AG09309 (cell line): ENCODE measurements at regions not wholly inside any gene's neighbourhood (a gene's known extent, or its start where the extent isn't known, plus 50 kb on each side); places are given as distances from the start of the nearest gene placed in this dataset.
A peak's percentile ranks its signal among the peaks of the same experiment; 100 is the strongest.

Experiments
- DNase-seq: peaks from one replicate; pipeline ENCODE4 v3.0.0-alpha.2; 2010; ENCODE audit warnings: low read depth
- H3K4me3 ChIP-seq: 2 replicates; pipeline ENCODE4 v1.5.1; 2011; ENCODE audit warnings: mild to moderate bottlenecking, low read depth, low read length, moderate library complexity; ENCODE audit not compliant: control insufficient read depth
- CTCF ChIP-seq: IDR thresholded peaks from 2 replicates; pipeline ENCODE4 v1.5.1; 2011; ENCODE audit warnings: mild to moderate bottlenecking, low read depth, low read length, inconsistent platforms; ENCODE audit not compliant: insufficient read depth, control insufficient read depth; ENCODE audit errors: missing control alignments

DNA sequence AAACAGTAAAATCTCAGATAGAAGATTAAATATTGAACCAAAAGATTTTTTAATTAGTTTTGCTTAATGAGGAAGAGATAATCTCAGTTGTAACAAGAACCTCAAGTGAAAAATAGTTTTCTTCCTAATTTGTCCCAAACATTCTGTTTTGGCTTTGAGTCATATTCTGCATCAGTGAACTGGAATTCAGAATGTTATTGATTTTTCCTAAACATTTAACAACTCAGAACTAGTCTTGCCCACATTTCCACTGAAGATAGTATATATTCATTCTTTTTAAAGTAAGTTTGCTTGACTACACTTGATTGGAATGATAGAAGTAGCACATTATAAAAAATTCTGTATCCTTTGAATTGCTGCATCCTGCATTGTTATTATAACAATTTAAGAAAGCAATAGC lies 85.7 kb upstream of the UGP2 start:
- DNase-seq = no peak
- H3K4me3 ChIP-seq = no peak overlapping the region
- TF ChIP-seq CTCF = no peak

- DNase-seq = peak; percentile 52
- H3K4me3 ChIP-seq = no peak overlapping the region
- TF ChIP-seq CTCF = no peak
These were observed 78.2 kb upstream of the UGP2 start for GRCh38 chr2:63763391-63763941.

GRCh38 chr2:63764630-63765029 lies 77.1 kb upstream of the UGP2 start:
- no peak for TF ChIP-seq CTCF
- DNase-seq = no peak
- no peak overlapping the region for H3K4me3 ChIP-seq

DNA sequence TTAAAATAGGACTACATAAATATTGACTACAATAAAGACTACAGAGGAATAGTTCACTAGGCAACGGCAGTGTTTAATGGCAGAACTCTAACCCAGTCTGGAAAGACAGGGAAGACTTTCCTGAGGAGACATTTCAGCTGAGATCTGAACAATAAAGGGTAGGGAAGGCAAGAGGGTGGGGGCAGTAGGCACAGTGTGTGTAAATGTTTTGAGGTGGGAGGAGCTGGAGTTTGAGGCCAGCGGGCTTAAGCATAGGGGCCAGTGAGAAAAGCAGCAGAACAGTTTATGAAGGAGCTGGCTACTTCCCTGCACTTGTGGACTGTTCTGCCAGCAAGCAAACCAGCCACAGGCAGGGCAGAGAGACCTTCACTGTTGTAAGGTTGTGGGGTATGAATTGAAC lies 76.6 kb upstream of the UGP2 start:
- DNase-seq = no peak
- TF ChIP-seq CTCF = no peak
- no peak overlapping the region for H3K4me3 ChIP-seq

DNA sequence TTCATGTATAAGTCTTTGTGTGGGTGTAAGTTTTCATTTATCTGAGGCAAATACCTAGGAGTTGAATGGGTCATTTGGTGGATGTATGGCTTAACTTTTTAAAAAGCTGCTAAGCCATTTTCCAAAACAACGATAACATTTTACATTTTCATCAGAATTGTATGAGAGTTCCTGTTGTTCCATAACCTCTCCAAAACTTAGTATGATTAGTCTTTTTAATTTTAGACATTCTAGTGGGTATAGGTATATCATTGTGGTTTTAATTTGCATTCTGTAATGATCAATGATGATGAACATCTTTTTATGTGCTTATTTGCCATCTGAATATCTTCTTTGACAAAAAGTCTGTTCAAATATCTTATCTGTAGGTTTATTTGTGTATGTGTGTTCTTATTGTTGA lies 74.4 kb upstream of the UGP2 start:
- DNase-seq = no peak
- TF ChIP-seq CTCF = no peak
- H3K4me3 ChIP-seq = no peak overlapping the region

GRCh38 chr2:63768051-63768450 lies 73.6 kb upstream of the UGP2 start:
- DNase-seq = no peak
- TF ChIP-seq CTCF = no peak
- H3K4me3 ChIP-seq = no peak overlapping the region

GRCh38 chr2:63769915-63770314 lies 71.8 kb upstream of the UGP2 start:
- no peak for DNase-seq
- no peak overlapping the region for H3K4me3 ChIP-seq
- no peak for TF ChIP-seq CTCF
